Body of pancreas (tissue), 4 donors: ENCODE measurements at regions not wholly inside any gene's neighbourhood (a gene's known extent, or its start where the extent isn't known, plus 50 kb on each side); places are given as distances from the start of the nearest gene placed in this dataset.

ENCODE experiments used
- POLR2A ChIP-seq, 3 donors: fragments of 450-650 bp; IDR thresholded peaks; one replicate each; pipeline ENCODE4 v1.6.1; 2016; ENCODE audit warnings: antibody characterized with exemption in 3 of 3, mild to moderate bottlenecking in 2 of 3
- TF ChIP-seq, protein P1 (sequence below), 7 experiments: fragments of 450-650 bp in 4 of 7; fragments of 200-600 bp in 3 of 7; sonication (generic) in 3 of 7; IDR thresholded peaks; one replicate each; pipeline ENCODE4 v1.5.1; 2016 to 2019; ENCODE audit warnings: antibody characterized with exemption in 7 of 7

DNA sequence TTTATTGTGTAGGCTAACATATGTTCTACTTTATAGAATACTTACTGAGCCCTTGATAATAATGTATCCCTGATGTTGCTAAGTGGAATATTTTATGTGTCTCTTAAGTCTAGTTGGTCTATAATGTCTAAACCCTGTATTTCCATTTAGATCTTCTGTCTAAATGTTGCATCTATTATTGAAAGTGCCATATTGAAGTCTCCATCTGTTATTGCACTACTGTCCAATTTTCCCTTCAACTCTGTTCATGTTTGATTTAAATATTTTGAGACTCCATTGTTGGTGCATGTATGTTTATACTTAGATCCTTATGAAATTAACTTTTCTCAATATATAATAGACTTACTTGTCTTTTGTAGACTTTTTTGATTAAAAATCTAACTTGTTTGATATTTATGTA lies 924.5 kb upstream of the KCND2 start:
- TF ChIP-seq, protein P1, sequence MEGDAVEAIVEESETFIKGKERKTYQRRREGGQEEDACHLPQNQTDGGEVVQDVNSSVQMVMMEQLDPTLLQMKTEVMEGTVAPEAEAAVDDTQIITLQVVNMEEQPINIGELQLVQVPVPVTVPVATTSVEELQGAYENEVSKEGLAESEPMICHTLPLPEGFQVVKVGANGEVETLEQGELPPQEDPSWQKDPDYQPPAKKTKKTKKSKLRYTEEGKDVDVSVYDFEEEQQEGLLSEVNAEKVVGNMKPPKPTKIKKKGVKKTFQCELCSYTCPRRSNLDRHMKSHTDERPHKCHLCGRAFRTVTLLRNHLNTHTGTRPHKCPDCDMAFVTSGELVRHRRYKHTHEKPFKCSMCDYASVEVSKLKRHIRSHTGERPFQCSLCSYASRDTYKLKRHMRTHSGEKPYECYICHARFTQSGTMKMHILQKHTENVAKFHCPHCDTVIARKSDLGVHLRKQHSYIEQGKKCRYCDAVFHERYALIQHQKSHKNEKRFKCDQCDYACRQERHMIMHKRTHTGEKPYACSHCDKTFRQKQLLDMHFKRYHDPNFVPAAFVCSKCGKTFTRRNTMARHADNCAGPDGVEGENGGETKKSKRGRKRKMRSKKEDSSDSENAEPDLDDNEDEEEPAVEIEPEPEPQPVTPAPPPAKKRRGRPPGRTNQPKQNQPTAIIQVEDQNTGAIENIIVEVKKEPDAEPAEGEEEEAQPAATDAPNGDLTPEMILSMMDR (IDR thresholded peaks at IDR 0.05) = no peak
- no peak for TF ChIP-seq POLR2A (IDR thresholded peaks at IDR 0.05)
